NCI-H1436 (cell line): ENCODE measurements at regions not wholly inside any gene's neighbourhood (a gene's known extent, or its start where the extent isn't known, plus 50 kb on each side); places are given as distances from the start of the nearest gene placed in this dataset.

Experiments used
- DNase-seq: peaks from one replicate; lab custom pipeline; 2025; lab: John Stamatoyannopoulos, UW

DNA sequence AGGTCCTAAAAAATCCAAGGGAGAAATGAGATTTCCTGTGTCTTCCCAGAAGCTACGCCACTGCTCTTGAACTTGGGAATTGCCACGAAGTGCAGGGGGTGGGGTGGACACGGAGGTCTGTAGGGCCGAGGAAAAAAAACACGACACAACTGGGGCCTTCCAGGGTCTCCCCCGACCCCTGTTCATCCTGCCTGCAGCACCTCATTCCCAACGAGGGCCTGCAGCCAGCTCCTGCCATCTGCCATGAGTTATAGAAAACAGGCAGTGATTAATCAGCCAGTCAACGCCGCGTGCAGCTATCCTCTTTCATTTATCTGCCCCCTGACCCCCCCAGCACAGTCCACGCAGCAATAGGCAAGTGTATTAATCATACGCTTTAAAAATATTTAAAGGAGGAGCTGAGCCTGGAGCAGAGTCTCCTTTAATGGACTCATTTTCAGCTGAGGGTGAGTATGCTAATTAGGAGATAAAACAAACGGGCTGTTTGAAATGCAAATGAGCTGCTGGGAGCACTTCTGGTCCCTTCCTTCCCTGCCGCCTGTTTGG lies 209.9 kb downstream of the TFCP2L1 start:
- DNase-seq: no peak

DNA sequence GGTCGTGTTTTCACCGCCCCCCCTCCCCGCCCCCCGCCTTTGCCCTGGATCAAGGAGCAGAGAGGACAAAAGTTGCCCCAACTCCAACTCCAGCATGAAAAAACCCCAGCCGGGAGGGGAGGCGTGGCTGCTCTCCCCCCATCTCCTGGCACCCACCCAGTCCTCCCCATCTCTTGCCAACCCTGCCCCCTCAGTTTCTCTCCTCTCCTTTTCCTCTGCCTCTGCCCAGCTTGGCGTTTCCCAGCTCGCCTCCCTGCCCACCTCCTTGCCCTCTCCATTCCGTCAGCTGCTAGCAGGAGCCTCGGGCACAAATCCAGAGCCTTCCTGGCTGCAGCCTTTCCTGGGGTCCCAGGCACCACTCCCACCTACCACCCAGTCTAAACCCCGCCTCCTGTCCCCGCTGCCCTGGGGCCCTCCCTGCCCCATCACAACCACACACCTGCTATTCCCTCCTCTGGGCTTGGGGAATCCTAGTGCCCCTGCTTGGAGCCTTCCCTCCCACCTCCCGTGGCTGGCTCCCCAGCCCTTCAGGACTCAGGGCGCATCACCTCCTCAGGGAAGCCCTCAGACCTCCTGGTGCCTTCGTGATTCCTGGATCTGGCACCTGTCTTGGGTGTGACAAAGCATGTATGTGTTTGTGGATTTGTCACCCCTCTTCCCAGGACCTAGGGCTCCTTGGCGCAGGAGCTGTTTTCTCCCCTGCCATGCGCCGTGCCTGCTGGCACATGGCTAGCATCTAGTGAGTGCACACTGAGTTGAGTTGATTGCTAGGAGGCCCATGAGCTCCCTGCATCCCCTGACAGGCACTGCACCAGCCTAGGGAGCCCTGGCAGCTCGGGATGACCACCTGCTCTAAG lies 209.1 kb downstream of the TFCP2L1 start:
- no peak for DNase-seq

DNA sequence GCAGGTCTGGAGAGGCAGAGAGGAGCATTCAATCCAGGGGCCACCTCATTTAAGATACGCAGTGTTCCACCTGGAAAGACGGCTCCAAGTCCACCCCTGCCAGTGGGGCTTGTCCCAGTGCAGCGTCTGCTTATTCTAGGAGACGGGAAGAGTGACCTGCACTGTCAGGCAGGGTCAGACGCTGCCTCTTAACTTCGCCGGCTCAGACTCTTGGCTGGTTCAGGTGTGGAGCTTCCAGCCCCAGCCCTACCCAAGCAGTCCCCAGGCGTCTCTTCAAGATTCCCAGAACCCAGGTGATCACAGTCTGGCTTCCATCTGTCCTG lies 208.5 kb downstream of the TFCP2L1 start:
- no peak for DNase-seq

DNA sequence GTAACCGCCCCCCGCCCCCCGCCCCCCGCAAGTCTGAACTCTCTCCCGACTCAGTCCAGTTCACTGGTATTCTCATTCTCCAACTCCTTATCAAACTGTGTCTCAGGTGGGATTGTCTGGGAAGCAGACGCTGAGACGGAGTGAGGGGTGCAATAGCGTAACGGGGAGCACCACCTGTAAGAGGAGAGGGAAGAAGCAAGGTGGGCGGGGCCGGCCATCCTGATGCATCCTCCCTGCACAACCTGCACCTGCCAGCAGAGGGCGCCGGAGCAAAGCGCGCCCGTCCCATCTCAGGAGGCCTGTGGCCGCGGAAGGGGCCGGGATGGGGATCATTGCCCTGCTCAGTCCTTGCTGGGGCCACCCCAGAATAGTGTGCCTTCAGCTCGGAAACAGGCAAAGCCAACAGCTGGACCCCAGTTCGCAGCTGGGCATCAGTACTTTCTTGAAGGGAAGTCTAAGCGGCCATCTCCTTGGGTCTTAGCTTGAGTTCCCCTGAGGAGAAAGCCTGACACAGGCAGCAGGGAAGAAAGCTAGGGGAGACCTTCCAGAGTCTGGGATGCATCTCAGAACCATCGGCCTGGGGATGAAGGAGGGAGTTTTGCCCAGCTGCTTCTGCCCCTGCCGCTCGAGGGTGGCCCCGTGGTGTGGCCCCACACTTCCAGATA lies 208.0 kb downstream of the TFCP2L1 start:
- DNase-seq: peak; percentile 36

DNA sequence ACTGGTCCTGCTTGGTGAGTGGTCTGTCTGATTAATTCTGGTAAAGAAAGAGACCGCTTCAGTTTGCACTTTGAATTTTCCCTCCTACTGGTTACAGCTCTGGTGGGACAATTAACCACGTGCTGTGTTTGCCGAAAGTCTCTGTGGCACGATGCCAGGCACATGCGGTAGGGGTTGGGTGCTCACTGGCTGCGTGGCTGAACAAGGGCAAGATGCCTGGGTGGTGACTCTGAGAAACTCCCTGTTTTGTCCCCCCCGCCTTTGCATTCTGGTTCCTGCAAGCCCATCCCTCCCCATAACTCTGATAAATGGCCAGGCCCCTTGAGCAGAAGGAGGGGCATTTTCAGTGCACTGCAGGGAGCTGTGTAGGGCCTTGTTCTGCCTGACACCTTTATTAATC lies 206.1 kb downstream of the TFCP2L1 start:
- no peak for DNase-seq

DNA sequence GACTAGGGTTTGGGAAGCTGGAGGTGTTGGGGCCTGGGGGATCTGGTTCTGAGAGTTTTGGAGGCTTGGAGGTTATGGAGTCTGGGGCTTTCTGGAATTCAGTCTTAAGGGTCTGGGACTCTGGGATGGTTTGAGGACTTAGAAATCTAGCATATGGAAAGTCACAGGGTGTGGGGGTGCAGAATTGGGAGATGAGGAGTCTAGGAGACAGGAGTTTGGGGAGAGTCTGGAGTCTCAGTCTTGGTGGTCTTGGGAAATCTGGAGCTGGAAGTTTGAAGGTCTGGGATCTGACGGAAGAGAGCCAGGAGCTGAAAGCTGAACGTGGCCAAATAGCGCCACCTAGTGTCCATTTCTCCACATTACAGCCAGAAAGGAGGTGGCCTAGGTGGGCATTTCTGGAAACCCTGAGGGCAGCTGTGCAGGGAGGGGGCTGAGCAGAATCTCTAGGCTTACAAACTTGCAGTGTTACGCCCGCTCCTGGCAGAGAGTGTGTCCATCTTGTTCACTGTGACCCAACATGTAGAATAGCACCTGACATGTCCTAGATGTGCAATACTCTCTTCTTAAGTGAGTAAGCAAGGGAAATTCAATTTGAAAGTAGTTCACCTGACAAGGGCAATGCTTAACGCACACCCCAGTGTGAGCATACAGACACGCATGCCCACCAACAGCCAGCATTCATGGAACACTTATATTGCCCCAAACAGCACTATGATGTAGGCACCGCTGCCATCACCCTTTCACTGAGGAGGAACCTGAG lies 204.8 kb downstream of the TFCP2L1 start:
- peak; percentile 20 for DNase-seq

DNA sequence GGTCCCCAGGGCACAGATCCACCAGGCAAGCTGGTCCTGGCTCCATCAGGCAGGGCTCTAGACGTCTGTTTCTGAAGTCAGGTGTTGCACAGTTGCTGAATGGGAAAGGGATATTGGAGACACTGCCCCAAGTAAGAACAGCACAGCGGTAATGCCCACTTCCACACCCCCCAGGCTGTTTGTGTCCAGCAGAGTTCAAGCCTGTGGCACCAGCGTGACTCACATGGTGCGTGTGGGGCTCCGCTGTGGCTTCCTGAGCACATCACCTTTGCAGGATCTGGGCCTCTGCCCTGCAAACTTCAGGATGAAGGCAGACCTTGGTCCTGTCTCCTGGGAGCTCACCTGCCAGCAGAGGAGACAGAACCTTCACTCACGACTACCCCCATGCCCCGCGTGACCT lies 203.3 kb downstream of the TFCP2L1 start:
- DNase-seq: no peak

DNA sequence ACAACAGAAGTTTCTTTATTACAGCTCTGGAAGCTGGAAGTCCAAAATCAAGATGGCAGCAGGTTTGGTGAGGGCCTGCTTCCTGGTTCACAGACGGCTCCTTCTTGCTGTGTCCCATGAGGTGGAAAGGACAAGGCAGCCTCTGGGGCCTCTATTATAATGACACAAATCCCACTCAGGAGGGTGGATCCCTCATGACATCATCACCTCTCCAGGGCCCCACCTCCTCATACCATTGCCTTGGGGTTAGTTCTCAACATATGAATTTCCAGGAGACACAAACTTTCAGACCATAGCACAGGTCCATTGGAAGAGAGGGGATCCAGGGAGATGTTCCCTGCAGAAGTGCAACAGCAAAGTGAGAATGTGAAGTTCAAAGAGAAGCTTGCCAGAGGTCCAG lies 202.8 kb downstream of the TFCP2L1 start:
- no peak for DNase-seq

DNA sequence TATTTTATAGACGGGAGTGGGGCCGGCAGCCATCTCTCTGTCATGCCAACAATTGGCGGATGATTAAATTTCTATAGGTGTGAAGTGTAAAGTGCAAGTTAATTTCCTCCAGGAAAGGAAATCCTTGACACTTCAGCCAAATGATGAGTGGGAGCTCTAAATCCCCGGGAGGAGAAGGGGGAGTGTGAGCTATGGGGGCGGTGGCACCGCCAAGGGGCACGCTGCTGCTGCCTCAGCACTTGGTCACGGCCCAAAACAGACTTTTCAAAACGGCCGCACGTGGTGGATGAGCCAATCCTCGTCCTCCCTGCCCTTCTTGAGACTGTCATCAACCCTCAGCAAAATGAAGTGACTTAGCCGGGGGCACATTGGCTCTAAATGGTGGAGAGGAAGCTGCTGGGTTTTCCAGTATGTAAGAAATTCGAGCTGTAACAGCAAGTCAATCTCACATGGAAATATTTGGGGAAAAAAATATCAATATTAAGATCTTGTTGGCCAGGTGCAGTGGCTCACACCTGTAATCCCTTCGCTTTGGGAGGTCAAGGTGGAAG lies 200.8 kb downstream of the TFCP2L1 start:
- no peak for DNase-seq

DNA sequence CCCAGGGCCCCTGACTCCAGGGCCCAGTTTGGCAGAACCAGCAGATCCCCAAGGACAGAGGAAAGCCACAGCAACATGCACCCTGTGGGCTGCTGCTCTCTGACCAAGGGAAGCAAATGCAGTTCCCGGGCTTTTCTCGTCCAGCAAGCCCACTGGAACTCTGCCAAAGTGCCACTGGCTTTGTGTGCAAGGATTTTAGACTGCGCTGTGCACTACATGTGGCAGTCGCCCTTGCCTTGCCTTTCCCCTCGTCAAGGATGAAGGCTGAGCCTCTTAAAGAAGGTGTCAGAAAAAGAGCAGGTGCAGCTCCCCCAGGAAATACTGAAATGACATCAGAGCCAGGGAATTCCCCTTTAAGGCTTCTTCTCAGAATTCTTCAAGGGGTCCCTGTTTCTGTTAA lies 199.2 kb downstream of the TFCP2L1 start:
- no peak for DNase-seq

DNA sequence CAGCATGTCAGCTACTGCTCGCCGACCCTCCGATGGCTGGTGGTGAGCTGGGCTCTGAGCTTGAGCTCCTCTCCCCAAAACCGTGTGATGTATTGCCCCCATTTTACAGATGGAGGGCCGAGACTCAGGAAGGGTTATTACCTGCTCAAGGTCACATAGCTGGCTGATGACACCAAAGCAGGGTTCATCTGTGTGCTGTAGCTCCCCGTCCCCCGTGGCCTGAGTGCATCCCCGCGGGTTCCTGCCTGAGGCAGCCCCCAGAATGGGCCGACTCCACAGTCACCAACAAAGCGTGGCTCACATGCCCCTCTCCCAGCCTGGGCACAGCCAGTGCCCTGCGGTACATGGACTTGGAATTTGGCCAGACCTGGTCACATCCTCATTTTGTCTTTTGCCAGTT lies 198.6 kb downstream of the TFCP2L1 start:
- no peak for DNase-seq

DNA sequence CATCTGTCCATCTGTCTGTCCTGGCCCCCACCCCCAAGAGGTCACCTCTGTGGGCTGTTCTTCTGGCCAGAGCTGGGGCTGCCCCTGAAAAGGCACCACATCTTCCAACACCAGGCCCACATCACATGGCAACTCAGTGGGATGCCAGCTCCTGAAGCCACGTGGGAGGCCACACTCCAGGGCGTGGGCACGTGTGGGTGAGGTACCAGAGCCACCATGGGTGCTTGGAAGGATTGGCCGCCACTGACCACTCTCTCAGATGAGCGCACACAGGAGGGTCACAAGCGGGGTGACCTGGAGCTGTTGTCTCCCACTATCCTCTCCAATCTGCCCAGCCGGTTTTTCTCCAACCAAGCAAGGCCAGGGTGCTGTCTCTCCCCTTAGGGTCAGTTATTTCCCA lies 197.9 kb downstream of the TFCP2L1 start:
- DNase-seq: no peak

DNA sequence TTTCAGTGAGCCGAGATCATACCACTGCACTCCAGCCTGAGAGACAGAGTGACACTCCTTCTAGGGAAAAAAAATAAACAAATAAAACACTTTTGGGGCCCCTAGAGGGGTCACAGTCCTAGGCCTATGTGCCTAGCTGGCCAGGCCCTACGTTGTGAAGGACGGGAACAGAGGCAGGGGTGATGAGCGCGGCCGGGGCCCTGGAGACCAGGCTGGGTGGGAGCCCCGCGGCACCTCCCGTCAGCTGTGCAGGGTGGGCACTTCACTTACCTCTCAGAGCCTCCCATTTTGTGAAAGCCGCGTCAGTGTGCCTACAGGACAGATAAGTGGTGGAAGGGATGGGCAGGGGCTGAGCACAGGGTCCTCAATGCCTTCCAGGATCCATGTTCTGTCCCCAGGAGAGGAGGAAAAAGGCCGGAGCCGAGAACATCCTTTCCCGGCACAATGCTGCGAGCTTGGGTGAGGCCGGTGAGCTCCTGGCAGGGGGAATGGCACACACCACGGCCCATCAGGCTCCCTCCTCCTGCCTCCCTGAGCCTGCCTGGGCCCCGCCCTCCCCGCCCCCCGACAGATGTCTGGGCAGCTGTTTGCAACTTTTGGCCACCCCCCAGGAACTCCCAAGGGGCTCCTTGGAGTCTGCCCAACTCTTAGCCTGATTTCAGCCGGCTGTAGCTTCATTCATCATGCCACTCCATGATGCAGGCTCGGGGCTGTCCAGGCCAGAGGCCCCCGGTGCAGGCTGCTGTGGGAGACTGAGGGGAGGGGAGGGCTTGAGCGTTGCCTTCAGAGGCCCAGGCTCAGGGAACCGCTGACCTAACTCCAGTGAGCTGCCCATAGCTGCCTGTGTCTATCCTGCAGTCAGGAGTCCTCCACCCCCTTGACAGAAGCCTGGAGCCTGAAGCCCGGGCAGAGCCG lies 196.5 kb downstream of the TFCP2L1 start:
- no peak for DNase-seq

DNA sequence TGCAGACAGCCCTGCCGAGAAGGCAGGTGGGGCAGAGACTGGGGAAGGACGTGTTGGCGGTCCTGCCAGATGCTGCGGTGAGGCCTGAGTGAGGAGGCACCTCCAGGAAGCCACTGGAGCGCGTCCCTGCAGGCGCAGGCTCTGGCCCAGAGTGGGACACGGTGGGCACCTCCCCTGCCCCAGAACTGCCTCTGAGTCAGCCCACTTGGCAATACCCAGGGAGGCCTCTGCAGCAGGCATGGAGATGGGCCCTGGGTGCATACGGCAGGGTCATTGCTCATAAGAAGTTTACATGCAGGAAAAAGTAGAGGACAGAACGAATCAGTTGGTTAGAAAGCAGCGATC lies 195.9 kb downstream of the TFCP2L1 start:
- DNase-seq: no peak

DNA sequence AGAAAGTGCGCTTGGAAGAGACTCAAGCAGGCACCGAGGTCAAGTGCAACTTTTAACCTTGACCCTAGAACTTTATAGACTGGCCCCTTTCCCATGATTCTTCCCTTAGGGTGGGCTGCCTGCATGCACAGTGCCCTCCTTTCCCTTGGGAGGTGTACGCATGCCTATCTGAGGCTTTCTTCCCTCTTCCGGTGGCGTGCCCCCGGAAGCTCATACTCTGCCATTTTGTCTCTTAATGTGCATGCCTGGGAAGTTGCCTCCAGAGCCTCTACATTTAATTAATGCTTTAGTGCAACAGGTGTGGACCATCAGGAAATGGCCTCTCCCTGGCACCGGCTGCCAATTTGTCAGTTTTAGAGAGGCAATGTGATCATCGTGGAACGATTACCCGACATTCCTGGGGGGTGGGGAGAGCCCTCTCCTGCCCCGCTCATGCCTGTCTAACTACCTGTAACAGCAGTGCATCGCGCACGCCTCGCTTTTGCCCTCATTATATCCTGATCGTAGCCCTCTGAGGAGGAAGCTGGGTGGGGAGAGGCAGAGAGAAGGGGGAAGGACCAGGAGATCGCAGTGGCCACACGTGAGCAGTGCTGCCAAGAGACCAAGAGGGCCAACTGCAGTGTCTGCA lies 194.8 kb downstream of the TFCP2L1 start:
- DNase-seq: no peak

DNA sequence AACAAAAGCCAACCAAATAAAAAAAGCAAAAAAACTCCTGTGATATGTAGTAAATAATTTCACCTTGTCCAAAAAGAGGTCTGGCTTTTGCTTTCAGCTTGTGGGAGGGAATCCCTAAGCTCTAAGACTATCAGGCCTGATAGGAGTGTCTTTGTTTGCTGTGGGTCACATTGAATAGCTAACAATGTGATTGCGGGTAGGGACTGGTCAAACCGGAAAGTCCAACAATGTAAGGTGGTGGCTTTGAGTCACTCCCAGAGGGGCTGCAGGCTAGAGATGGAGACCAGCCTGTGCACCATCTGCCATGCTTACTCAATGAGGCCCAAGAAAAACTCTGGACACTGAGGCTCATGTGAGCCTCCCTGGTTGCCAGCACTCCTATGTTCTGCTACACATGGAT lies 192.9 kb downstream of the TFCP2L1 start:
- DNase-seq: no peak

DNA sequence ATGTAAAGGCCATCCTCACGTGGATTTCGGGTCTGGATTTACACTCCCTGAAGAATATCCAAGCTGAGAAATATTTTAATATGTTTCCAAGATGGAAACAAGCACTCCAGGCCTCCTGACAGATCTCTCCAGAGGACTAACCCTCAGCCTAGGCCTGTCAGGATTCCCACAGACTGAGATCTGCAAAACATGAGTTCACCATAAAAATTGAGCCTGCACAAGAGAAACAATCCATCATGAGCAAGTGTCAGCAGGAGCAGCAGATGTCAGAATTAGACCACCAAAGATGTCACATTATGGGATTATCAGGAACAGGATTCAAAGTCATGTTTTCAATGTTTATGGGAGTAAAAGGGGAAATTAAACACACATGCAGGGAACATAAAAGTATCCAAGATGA lies 191.3 kb downstream of the TFCP2L1 start:
- DNase-seq: no peak

DNA sequence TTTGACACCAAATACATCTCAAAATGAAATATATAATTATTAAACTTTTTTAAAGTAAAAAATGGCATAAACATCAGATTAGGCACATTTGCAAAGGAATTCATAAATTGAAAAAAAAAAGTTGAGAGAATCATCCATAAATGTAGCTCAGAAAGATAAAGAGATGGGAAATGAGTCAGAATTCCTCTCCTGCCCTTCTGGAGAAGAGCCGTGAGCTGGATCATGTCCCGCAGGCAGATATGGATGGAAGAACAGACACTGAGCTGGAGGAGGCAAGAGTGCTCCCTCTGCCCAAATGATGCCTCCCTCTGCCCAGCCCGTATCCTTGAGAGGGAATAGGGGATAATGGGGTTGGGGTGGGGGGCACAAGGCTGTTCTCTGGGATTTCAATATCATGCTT lies 190.9 kb downstream of the TFCP2L1 start:
- DNase-seq: no peak

DNA sequence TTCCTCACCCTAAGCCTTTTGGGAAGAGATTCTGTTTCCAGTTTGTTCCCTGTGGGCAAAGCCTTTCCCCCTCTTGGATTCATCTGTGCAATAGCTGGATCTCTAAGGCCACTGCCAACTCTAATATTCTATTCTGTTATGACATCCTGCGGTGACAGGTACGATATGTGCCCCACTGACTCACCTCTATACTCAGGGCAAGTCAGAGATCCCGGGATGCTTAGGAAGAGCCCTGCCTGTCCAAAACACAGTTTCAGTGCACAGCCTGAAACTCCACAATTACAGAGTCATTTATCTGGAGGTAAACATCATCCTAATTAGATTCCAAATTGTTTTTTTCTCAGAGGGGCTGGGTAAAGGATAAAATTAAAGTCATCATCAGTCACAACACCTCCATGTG lies 190.2 kb downstream of the TFCP2L1 start:
- no peak for DNase-seq

DNA sequence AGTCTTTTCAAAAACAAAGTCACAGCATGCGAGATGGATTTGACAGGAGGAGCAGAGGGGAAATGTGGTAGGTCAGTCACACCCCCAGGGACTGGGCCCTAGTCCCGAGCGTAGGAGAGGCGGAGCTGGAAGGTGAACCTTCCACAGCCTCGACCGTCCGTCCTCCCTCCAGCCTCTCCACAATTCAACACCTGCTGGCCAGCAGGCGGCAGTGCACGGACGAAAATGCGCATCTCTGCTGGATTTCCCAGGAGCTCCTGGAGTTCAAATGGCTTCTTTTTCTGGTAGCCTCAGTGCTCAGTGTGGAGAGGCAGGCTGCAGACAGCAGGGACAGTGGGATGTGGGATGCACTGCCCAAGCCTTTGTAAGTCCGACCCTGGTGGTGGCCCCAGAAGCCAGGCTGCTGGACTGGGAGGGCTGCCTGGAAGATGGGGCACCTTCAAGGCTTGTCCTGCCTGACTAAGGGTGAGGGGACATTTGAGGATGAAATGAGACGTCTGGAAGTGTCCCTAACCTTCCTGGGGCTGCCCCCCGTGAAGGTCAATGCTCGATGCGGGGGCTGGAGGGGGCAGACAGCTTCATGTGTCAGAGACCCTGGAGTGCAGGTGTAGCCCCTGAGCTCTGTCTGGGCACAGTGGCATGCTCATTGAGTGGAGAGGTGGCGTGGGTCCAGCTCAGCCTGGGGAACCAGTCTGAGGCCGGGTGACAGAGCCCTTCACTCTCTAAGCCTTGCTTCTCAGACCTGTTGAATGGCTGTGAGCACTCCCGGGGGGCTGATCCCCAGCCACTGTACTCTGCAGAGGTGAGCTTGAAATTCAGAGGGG lies 189.5 kb downstream of the TFCP2L1 start:
- DNase-seq: peak; percentile 17
